ENCODE measurements at regions not wholly inside any gene's neighbourhood (a gene's known extent, or its start where the extent isn't known, plus 50 kb on each side); places are given as distances from the start of the nearest gene placed in this dataset.

GRCh38 chr4:152166567-152166966, 369.3 kb downstream of the FBXW7 start (continued):
- TF ChIP-seq ISL1 (CRISPR knock-in tag; IDR thresholded peaks at IDR 0.05) (no peak), RARB (CRISPR knock-in tag; IDR thresholded peaks at IDR 0.05) (no peak), ARNTL (CRISPR knock-in tag; IDR thresholded peaks at IDR 0.05; ENCODE audit: borderline replicate concordance, low read depth) (no peak), BACH2 (CRISPR knock-in tag; IDR thresholded peaks at IDR 0.05; ENCODE audit: borderline replicate concordance) (no peak), ZNF8 (CRISPR knock-in tag; IDR thresholded peaks at IDR 0.05) (no peak)

- TF ChIP-seq PPARA (CRISPR knock-in tag; IDR thresholded peaks at IDR 0.05; ENCODE audit: borderline replicate concordance) = no peak
- no peak for TF ChIP-seq BACH2 (CRISPR knock-in tag; IDR thresholded peaks at IDR 0.05; ENCODE audit: borderline replicate concordance)
- TF ChIP-seq PATZ1 (CRISPR knock-in tag; IDR thresholded peaks at IDR 0.05; ENCODE audit: borderline replicate concordance) = no peak
- TF ChIP-seq ZC3H10 (CRISPR knock-in tag; IDR thresholded peaks at IDR 0.05) = no peak
- no peak for TF ChIP-seq ZNF565 (CRISPR knock-in tag; conservative IDR thresholded peaks at IDR 0.05; ENCODE audit: low read depth)
- TF ChIP-seq OSR1 (CRISPR knock-in tag; IDR thresholded peaks at IDR 0.05) = no peak
- no peak for TF ChIP-seq GLIS3 (CRISPR knock-in tag; IDR thresholded peaks at IDR 0.05)
- TF ChIP-seq CREB5 (CRISPR knock-in tag; IDR thresholded peaks at IDR 0.05; ENCODE audit: low read depth) = no peak
- no peak for TF ChIP-seq ESRRG (CRISPR knock-in tag; IDR thresholded peaks at IDR 0.05)
- TF ChIP-seq TOX (CRISPR knock-in tag; IDR thresholded peaks at IDR 0.05; ENCODE audit: borderline replicate concordance) = no peak
- no peak for TF ChIP-seq ZNF8 (CRISPR knock-in tag; IDR thresholded peaks at IDR 0.05)
- no peak for TF ChIP-seq ISL1 (CRISPR knock-in tag; IDR thresholded peaks at IDR 0.05)
- no peak for TF ChIP-seq TCF4 (CRISPR knock-in tag; IDR thresholded peaks at IDR 0.05; ENCODE audit: borderline replicate concordance)
- no peak for TF ChIP-seq ARNTL (CRISPR knock-in tag; IDR thresholded peaks at IDR 0.05; ENCODE audit: borderline replicate concordance, low read depth)
- ATAC-seq = no peak
Observed at GRCh38 chr4:152165846-152166245, 370.0 kb downstream of the FBXW7 start.

- ATAC-seq = no peak
- TF ChIP-seq CSDC2 (CRISPR knock-in tag; IDR thresholded peaks at IDR 0.05) (no peak), GLIS3 (CRISPR knock-in tag; IDR thresholded peaks at IDR 0.05) (no peak), BACH2 (CRISPR knock-in tag; IDR thresholded peaks at IDR 0.05; ENCODE audit: borderline replicate concordance) (no peak), TCF4 (CRISPR knock-in tag; IDR thresholded peaks at IDR 0.05; ENCODE audit: borderline replicate concordance) (no peak), ZNF565 (CRISPR knock-in tag; conservative IDR thresholded peaks at IDR 0.05; ENCODE audit: low read depth) (no peak), ZNF8 (CRISPR knock-in tag; IDR thresholded peaks at IDR 0.05) (no peak), ZFP3 (CRISPR knock-in tag; IDR thresholded peaks at IDR 0.05) (no peak), RARB (CRISPR knock-in tag; IDR thresholded peaks at IDR 0.05) (no peak), POU6F1 (CRISPR knock-in tag; IDR thresholded peaks at IDR 0.05; ENCODE audit: borderline replicate concordance, low read depth) (no peak)
Observed at GRCh38 chr4:152165146-152165545, 370.7 kb downstream of the FBXW7 start.

GRCh38 chr4:152164561-152164960, 371.3 kb downstream of the FBXW7 start:
- no peak for ATAC-seq
- TF ChIP-seq ZNF565 (CRISPR knock-in tag; conservative IDR thresholded peaks at IDR 0.05; ENCODE audit: low read depth) (no peak), BACH2 (CRISPR knock-in tag; IDR thresholded peaks at IDR 0.05; ENCODE audit: borderline replicate concordance) (no peak), PPARA (CRISPR knock-in tag; IDR thresholded peaks at IDR 0.05; ENCODE audit: borderline replicate concordance) (no peak)

- TF ChIP-seq ZC3H10 (CRISPR knock-in tag; IDR thresholded peaks at IDR 0.05) (no peak), ZNF70 (CRISPR knock-in tag; IDR thresholded peaks at IDR 0.05) (no peak), SNAI2 (CRISPR knock-in tag; IDR thresholded peaks at IDR 0.05) (no peak), RARB (CRISPR knock-in tag; IDR thresholded peaks at IDR 0.05) (no peak), ZNF8 (CRISPR knock-in tag; IDR thresholded peaks at IDR 0.05) (no peak), GLIS3 (CRISPR knock-in tag; IDR thresholded peaks at IDR 0.05) (no peak), CSDC2 (CRISPR knock-in tag; IDR thresholded peaks at IDR 0.05) (no peak), TSHZ2 (CRISPR knock-in tag; IDR thresholded peaks at IDR 0.05) (no peak), ZFP30 (CRISPR knock-in tag; IDR thresholded peaks at IDR 0.05) (no peak), ESRRG (CRISPR knock-in tag; IDR thresholded peaks at IDR 0.05) (no peak), BACH2 (CRISPR knock-in tag; IDR thresholded peaks at IDR 0.05; ENCODE audit: borderline replicate concordance) (no peak), OSR1 (CRISPR knock-in tag; IDR thresholded peaks at IDR 0.05) (no peak), ZFP3 (CRISPR knock-in tag; IDR thresholded peaks at IDR 0.05) (no peak)
- no peak for ATAC-seq
Observed at GRCh38 chr4:152162331-152162697, 373.6 kb downstream of the FBXW7 start.
